ENCODE measurements at regions not wholly inside any gene's neighbourhood (a gene's known extent, or its start where the extent isn't known, plus 50 kb on each side); places are given as distances from the start of the nearest gene placed in this dataset.

GRCh38 chr13:99896369-99897075 is 75.0 kb downstream of the ZIC5 start:
- Histone ChIP-seq H3K27me3 (peaks cover 95% of the 10 kb centered on the region), H3K27ac (no peak overlapping the region), H3K9me3 (no peaks in the 10 kb centered on the region), H3K4me3 (ENCODE audit: low read depth in 1 of 2, low read length in 1 of 2) (no peak overlapping the region), H3K4me1 (ENCODE audit: control insufficient read depth in 1 of 2, insufficient read depth in 1 of 2, low read depth in 1 of 2, low read length in 1 of 2) (peaks cover 10 to 15% of the 10 kb centered on the region in 2 experiments), H3K36me3 (no peaks in the 10 kb centered on the region)
- no peak for TF ChIP-seq CTCF (IDR thresholded peaks at IDR 0.05)

GRCh38 chr13:99895444-99896368 is 75.9 kb downstream of the ZIC5 start:
- peak overlapping the region in 1 of 2 experiments; percentile 46 for H3K4me3 ChIP-seq (ENCODE audit: low read depth in 1 of 2, low read length in 1 of 2)
- H3K9me3 ChIP-seq, result no peaks in the 10 kb centered on the region

GRCh38 chr13:99894840-99895443 is 76.6 kb downstream of the ZIC5 start:
- no peak overlapping the region for H3K27ac ChIP-seq
- peaks cover 10 to 15% of the 10 kb centered on the region in 2 experiments for H3K4me1 ChIP-seq (ENCODE audit: control insufficient read depth in 1 of 2, insufficient read depth in 1 of 2, low read depth in 1 of 2, low read length in 1 of 2)
- no peaks in the 10 kb centered on the region for H3K9me3 ChIP-seq
- no peaks in the 10 kb centered on the region for H3K36me3 ChIP-seq
- H3K27me3 ChIP-seq, result peaks cover 99% of the 10 kb centered on the region
- peak overlapping the region in 1 of 2 experiments; percentile 46 for H3K4me3 ChIP-seq (ENCODE audit: low read depth in 1 of 2, low read length in 1 of 2)
- no peak for TF ChIP-seq CTCF (IDR thresholded peaks at IDR 0.05)

More at GRCh38 chr13:99895444-99896368, 75.9 kb downstream of the ZIC5 start:
- TF ChIP-seq CTCF (IDR thresholded peaks at IDR 0.05), result no peak
- peaks cover 96% of the 10 kb centered on the region for H3K27me3 ChIP-seq
- no peaks in the 10 kb centered on the region for H3K36me3 ChIP-seq
- H3K4me1 ChIP-seq (ENCODE audit: control insufficient read depth in 1 of 2, insufficient read depth in 1 of 2, low read depth in 1 of 2, low read length in 1 of 2), result peaks cover 10 to 15% of the 10 kb centered on the region in 2 experiments
- H3K27ac ChIP-seq, result no peak overlapping the region

GRCh38 chr13:99894105-99894839 is 77.3 kb downstream of the ZIC5 start:
- no peak overlapping the region for H3K27ac ChIP-seq
- H3K36me3 ChIP-seq, result no peaks in the 10 kb centered on the region
- TF ChIP-seq CTCF (IDR thresholded peaks at IDR 0.05), result no peak
- H3K4me3 ChIP-seq (ENCODE audit: low read depth in 1 of 2, low read length in 1 of 2), result no peak overlapping the region
- H3K27me3 ChIP-seq, result peaks cover 97% of the 10 kb centered on the region
- peaks cover 10 to 15% of the 10 kb centered on the region in 2 experiments for H3K4me1 ChIP-seq (ENCODE audit: control insufficient read depth in 1 of 2, insufficient read depth in 1 of 2, low read depth in 1 of 2, low read length in 1 of 2)
- H3K9me3 ChIP-seq, result no peaks in the 10 kb centered on the region

- Histone ChIP-seq H3K9me3 (no peaks in the 10 kb centered on the region), H3K27me3 (peaks cover 90% of the 10 kb centered on the region)
Measured at GRCh38 chr13:99893567-99893966, 78.0 kb downstream of the ZIC5 start.

More at GRCh38 chr13:99893567-99893966, 78.0 kb downstream of the ZIC5 start:
- H3K27ac ChIP-seq, result no peak overlapping the region
- H3K36me3 ChIP-seq, result no peaks in the 10 kb centered on the region
- no peak overlapping the region for H3K4me3 ChIP-seq (ENCODE audit: low read depth in 1 of 2, low read length in 1 of 2)
- TF ChIP-seq CTCF (IDR thresholded peaks at IDR 0.05), result no peak
- peaks cover 10 to 15% of the 10 kb centered on the region in 2 experiments for H3K4me1 ChIP-seq (ENCODE audit: control insufficient read depth in 1 of 2, insufficient read depth in 1 of 2, low read depth in 1 of 2, low read length in 1 of 2)

All from neutrophil (primary cell).